ENCODE measurements at regions not wholly inside any gene's neighbourhood (a gene's known extent, or its start where the extent isn't known, plus 50 kb on each side); places are given as distances from the start of the nearest gene placed in this dataset.

- no peak overlapping the region for H3K27ac Mint-ChIP-seq
- no peak overlapping the region for H2BK15ac ChIP-seq (ENCODE audit: low read depth, low read length)
- H2AK5ac ChIP-seq (ENCODE audit: insufficient read length, low read length): no peak overlapping the region
- H2AFZ ChIP-seq (ENCODE audit: low read length): no peak overlapping the region
- H3K4ac ChIP-seq (ENCODE audit: low read depth, low read length): no peak overlapping the region
- no peak overlapping the region for H3K9ac ChIP-seq (ENCODE audit: extremely low read depth, insufficient read length, low read length)
- no peak overlapping the region for H2BK120ac ChIP-seq (ENCODE audit: low read depth, low read length, poor library complexity, severe bottlenecking)
- no peak for DNase-seq
- TF ChIP-seq CTCF (conservative IDR thresholded peaks at IDR 0.05): no peak
- WGBS (ENCODE audit: extremely low coverage, insufficient read length, low lambda C conversion rate): no CpG with 5 or more reads among the region's 1 CpG
- H3K18ac ChIP-seq (ENCODE audit: insufficient read length, low read depth, low read length): no peak overlapping the region
- no peak overlapping the region for H2BK5ac ChIP-seq (ENCODE audit: insufficient read length, low read length)
- H2BK20ac ChIP-seq (ENCODE audit: low read depth, low read length, poor library complexity, severe bottlenecking): no peak overlapping the region
- peaks cover 5 to 7% (median 6%) of the 10 kb centered on the region in 3 experiments; a peak in 4 of 7 replicates for H3K36me3 Mint-ChIP-seq (ENCODE audit: insufficient read depth in 1 of 3, low read depth in 3 of 3)
- no peaks in the 10 kb centered on the region; the same call in 1 of the 2 replicates for H3K79me2 ChIP-seq (ENCODE audit: insufficient read depth, low read length)
- H3K14ac ChIP-seq (ENCODE audit: insufficient read depth, low read length): no peak overlapping the region
- H4K8ac ChIP-seq (replicated peaks; ENCODE audit: insufficient read length, low read depth, low read length): no peak overlapping the region
- no peak overlapping the region for H3K4me3 Mint-ChIP-seq
- no peak overlapping the region for H3K56ac ChIP-seq (ENCODE audit: insufficient read length, low read depth, low read length)
- no peak overlapping the region for H3K27ac ChIP-seq (ENCODE audit: insufficient read length, low read depth, low read length)
- no peaks in the 10 kb centered on the region for H3K23me2 ChIP-seq (ENCODE audit: insufficient read length, low read depth, low read length, poor library complexity, severe bottlenecking)
- H3K9me3 ChIP-seq (ENCODE audit: control insufficient read depth, low read depth, low read length): peaks cover 7% of the 10 kb centered on the region
- H2BK12ac ChIP-seq (ENCODE audit: insufficient read length, low read depth, low read length): no peak overlapping the region
- H4K20me1 ChIP-seq (ENCODE audit: control insufficient read depth, insufficient read depth, insufficient read length): no peaks in the 10 kb centered on the region
- H3K4me1 Mint-ChIP-seq: peaks cover 0 to 4% of the 10 kb centered on the region in 2 experiments; a peak in 2 of 4 replicates
- no peak overlapping the region for H3K23ac ChIP-seq (ENCODE audit: insufficient read length, low read depth, low read length)
- H4K5ac ChIP-seq (ENCODE audit: insufficient read length, low read depth, low read length): no peak overlapping the region
- H3K27me3 Mint-ChIP-seq (ENCODE audit: low read depth): no peaks in the 10 kb centered on the region; the same call in 1 of the 2 replicates
- no peak overlapping the region for H3K4me2 ChIP-seq (ENCODE audit: insufficient read depth, insufficient read length, low read length)
- H3K27me3 ChIP-seq (ENCODE audit: insufficient read depth, low read length): no peaks in the 10 kb centered on the region
- no peak overlapping the region for H4K91ac ChIP-seq (ENCODE audit: insufficient read length, low read depth, low read length)
- no peak overlapping the region for H3T11ph ChIP-seq (ENCODE audit: low read length)
- H3K4me1 ChIP-seq (ENCODE audit: insufficient read depth, low read length): no peaks in the 10 kb centered on the region
- H3K79me1 ChIP-seq (ENCODE audit: insufficient read depth, low read depth, low read length, poor library complexity, severe bottlenecking): no peaks in the 10 kb centered on the region
- H3K9me3 Mint-ChIP-seq: peaks cover 19 to 38% of the 10 kb centered on the region in 2 experiments
Measured at GRCh38 chrX:139049465-139049864, 337.9 kb upstream of the FGF13 start.
